ENCODE measurements at regions not wholly inside any gene's neighbourhood (a gene's known extent, or its start where the extent isn't known, plus 50 kb on each side); places are given as distances from the start of the nearest gene placed in this dataset.

GRCh38 chr1:193676996-193677549 lies 490.7 kb upstream of the B3GALT2 start:
- DNase-seq (no peak), ATAC-seq (no peak)
- H3K27ac ChIP-seq: no peak overlapping the region
- intact Hi-C loops (cut with DNase I): no loop called here
- TF ChIP-seq POLR2A (IDR thresholded peaks at IDR 0.05): no peak
- no peak for TF ChIP-seq CTCF (IDR thresholded peaks at IDR 0.05)
- 27 to 67% (median 51%) methylated on average over 2 of the region's 2 CpGs for WGBS, 4 donors
- H3K4me3 ChIP-seq: no peak overlapping the region
- H3K36me3 ChIP-seq: no peaks in the 10 kb centered on the region
- H3K27me3 ChIP-seq: no peaks in the 10 kb centered on the region
- H3K4me1 ChIP-seq: peaks cover 0 to 12% (median 0%) of the 10 kb centered on the region in 12 donors
- H3K9me3 ChIP-seq: no peaks in the 10 kb centered on the region

DNA sequence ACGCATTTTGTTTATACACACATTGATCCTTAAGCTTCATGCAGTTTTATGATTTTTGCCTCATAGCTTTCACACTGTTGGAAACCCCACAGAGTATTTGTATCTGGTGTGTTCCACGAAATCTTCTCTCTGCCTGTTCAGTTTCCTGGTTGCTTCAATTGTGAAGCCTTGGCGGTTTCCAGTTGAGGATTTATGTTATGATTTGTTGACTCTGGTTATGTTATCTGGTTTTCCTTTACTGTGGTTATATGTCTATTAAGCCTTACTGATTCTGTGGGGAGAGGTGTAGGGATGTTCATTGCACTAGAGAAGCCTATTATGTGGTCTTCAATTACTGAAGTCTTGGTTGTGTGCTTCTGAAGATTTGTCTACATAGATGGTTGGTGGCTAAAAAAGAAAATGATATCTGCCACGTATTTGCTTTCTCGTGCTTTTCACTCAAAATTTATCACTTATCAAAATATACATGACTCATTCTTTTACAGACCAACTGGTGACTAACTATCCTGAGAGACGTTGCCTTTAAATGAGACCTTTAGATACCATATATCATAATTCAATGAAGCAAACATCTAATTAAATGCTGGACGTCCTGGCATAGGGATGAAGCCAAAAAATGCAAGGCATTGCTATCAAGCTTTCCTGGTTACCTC lies 488.0 kb upstream of the B3GALT2 start:
- 70 to 82% (median 73%) methylated on average over 7 of the region's 7 CpGs for WGBS, 4 donors
- H3K27me3 ChIP-seq: no peaks in the 10 kb centered on the region
- no peaks in the 10 kb centered on the region for H3K4me1 ChIP-seq
- intact Hi-C loops (cut with DNase I): no loop called here
- no peak overlapping the region for H3K27ac ChIP-seq
- TF ChIP-seq POLR2A (IDR thresholded peaks at IDR 0.05) (no peak), CTCF (IDR thresholded peaks at IDR 0.05) (no peak)
- H3K36me3 ChIP-seq: no peaks in the 10 kb centered on the region
- H3K4me3 ChIP-seq: no peak overlapping the region
- no peak for ATAC-seq
- no peak for DNase-seq
- no peaks in the 10 kb centered on the region for H3K9me3 ChIP-seq

DNA sequence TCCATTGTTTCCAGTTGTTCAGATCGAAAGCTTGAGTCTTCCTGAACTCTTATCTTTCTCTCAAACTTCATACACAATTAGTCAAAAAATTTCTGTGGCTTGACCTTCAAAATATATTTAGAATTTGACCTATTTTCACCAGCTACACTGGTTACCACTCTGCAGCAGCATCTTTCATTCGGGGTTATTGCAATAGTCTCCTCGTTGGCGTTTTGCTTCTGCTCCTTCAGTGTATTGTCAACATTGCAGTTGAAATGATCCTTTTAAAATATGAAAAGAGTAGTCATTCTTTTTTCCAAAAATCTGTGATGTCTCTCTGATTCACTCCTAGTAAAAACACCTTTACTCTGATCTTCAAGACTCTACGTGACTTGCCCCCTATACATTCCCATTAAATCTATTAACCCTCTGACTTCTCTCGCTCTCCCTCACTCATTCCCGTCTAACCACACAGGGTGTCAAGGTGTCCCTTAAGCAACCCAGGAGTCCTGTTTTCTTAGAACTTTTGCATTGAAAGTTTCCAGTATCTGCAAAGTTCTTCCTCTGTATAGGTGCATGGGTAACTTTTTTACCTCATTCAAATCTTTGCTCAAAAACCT lies 480.2 kb upstream of the B3GALT2 start:
- Histone ChIP-seq H3K4me3 (no peak overlapping the region), H3K36me3 (no peaks in the 10 kb centered on the region), H3K4me1 (no peaks in the 10 kb centered on the region), H3K9me3 (no peaks in the 10 kb centered on the region), H3K27ac (no peak overlapping the region), H3K27me3 (no peaks in the 10 kb centered on the region)
- no peak for ATAC-seq
- DNase-seq: no peak
- WGBS, 4 donors: 88 to 93% (median 90%) methylated on average over 7 of the region's 7 CpGs
- intact Hi-C loops (cut with DNase I): loop anchor here in 1 of 10 donors (10.0 kb wide), 1 partner anchor 408 kb away; no protein-coding TSS in a partner anchor
- no peak for TF ChIP-seq POLR2A (IDR thresholded peaks at IDR 0.05)
- no peak for TF ChIP-seq CTCF (IDR thresholded peaks at IDR 0.05)

DNA sequence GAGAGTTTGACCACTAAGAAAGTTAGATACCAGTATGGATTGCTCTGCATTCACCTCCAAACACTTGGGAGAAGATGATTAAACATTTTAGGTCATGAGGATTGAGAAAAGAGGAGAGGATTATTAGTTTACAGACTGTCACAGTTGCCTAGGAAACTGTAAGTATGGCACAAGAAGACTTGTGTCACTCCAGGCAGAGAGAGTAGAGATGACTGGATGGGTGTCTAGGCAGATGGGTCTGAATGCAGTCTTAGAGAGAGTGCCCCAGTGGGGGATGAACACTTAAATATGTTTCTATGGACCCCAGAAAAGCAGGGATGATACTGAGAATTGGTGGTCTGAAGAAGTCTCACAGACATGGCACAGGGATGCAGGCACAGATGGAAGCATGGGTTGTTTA lies 477.6 kb upstream of the B3GALT2 start:
- ATAC-seq (no peak), DNase-seq (no peak)
- Histone ChIP-seq H3K4me3 (no peak overlapping the region), H3K36me3 (no peaks in the 10 kb centered on the region), H3K4me1 (peaks cover 0 to 13% (median 0%) of the 10 kb centered on the region in 12 donors), H3K9me3 (no peaks in the 10 kb centered on the region), H3K27me3 (no peaks in the 10 kb centered on the region), H3K27ac (no peak overlapping the region)
- TF ChIP-seq POLR2A (IDR thresholded peaks at IDR 0.05) (no peak), CTCF (IDR thresholded peaks at IDR 0.05) (no peak)
- intact Hi-C loops (cut with DNase I): loop anchor here in 1 of 10 donors (10.0 kb wide), 1 partner anchor 411 kb away; no protein-coding TSS in a partner anchor

All from heart left ventricle (tissue), 16 donors.